ENCODE measurements at regions not wholly inside any gene's neighbourhood (a gene's known extent, or its start where the extent isn't known, plus 50 kb on each side); places are given as distances from the start of the nearest gene placed in this dataset.

GRCh38 chr15:25236143-25236860 lies 202.5 kb downstream of the UBE3A start:
- H3K27me3 Mint-ChIP-seq (ENCODE audit: insufficient read depth), result peaks cover 1% of the 10 kb centered on the region; the same call in 1 of the 2 replicates
- DNase-seq, result no peak
- H3K27ac Mint-ChIP-seq, result no peak overlapping the region
- no peaks in the 10 kb centered on the region; the same call in 1 of the 2 replicates for H3K36me3 Mint-ChIP-seq (ENCODE audit: low read depth)
- no peaks in the 10 kb centered on the region for H3K4me1 Mint-ChIP-seq (ENCODE audit: low read depth)
- TF ChIP-seq CTCF (IDR thresholded peaks at IDR 0.05), result no peak
- H3K9me3 Mint-ChIP-seq, result peaks cover 42% of the 10 kb centered on the region
- H3K4me3 Mint-ChIP-seq, result no peak overlapping the region

- DNase-seq, result no peak
- peaks cover 42% of the 10 kb centered on the region for H3K9me3 Mint-ChIP-seq
- TF ChIP-seq CTCF (IDR thresholded peaks at IDR 0.05), result no peak
- H3K36me3 Mint-ChIP-seq (ENCODE audit: low read depth), result no peaks in the 10 kb centered on the region; the same call in 1 of the 2 replicates
- no peak overlapping the region for H3K27ac Mint-ChIP-seq
- peaks cover 2% of the 10 kb centered on the region; the same call in 1 of the 2 replicates for H3K27me3 Mint-ChIP-seq (ENCODE audit: insufficient read depth)
- no peak overlapping the region for H3K4me3 Mint-ChIP-seq
- no peaks in the 10 kb centered on the region for H3K4me1 Mint-ChIP-seq (ENCODE audit: low read depth)
Observed at GRCh38 chr15:25236861-25237155, 202.0 kb downstream of the UBE3A start.

- Mint-ChIP-seq H3K4me1 (ENCODE audit: low read depth) (no peaks in the 10 kb centered on the region), H3K4me3 (no peak overlapping the region), H3K36me3 (ENCODE audit: low read depth) (no peaks in the 10 kb centered on the region; the same call in 1 of the 2 replicates), H3K27me3 (ENCODE audit: insufficient read depth) (peaks cover 2% of the 10 kb centered on the region; the same call in 1 of the 2 replicates), H3K9me3 (peaks cover 42% of the 10 kb centered on the region), H3K27ac (no peak overlapping the region)
- no peak for DNase-seq
- TF ChIP-seq CTCF (IDR thresholded peaks at IDR 0.05), result no peak
Observed at GRCh38 chr15:25237291-25237978, 201.4 kb downstream of the UBE3A start.

- Mint-ChIP-seq H3K4me3 (no peak overlapping the region), H3K36me3 (ENCODE audit: low read depth) (no peaks in the 10 kb centered on the region; the same call in 1 of the 2 replicates), H3K27ac (no peak overlapping the region), H3K27me3 (ENCODE audit: insufficient read depth) (peaks cover 2% of the 10 kb centered on the region; the same call in 1 of the 2 replicates), H3K9me3 (peaks cover 38% of the 10 kb centered on the region), H3K4me1 (ENCODE audit: low read depth) (no peaks in the 10 kb centered on the region)
- no peak for TF ChIP-seq CTCF (IDR thresholded peaks at IDR 0.05)
- no peak for DNase-seq
Observed at GRCh38 chr15:25238126-25238525, 200.7 kb downstream of the UBE3A start.

GRCh38 chr15:25238716-25239470 lies 199.9 kb downstream of the UBE3A start:
- H3K4me1 Mint-ChIP-seq (ENCODE audit: low read depth), result no peaks in the 10 kb centered on the region
- peaks cover 37% of the 10 kb centered on the region for H3K9me3 Mint-ChIP-seq
- H3K4me3 Mint-ChIP-seq, result no peak overlapping the region
- H3K27me3 Mint-ChIP-seq (ENCODE audit: insufficient read depth), result peaks cover 2% of the 10 kb centered on the region; the same call in 1 of the 2 replicates
- no peaks in the 10 kb centered on the region; the same call in 1 of the 2 replicates for H3K36me3 Mint-ChIP-seq (ENCODE audit: low read depth)
- DNase-seq, result no peak
- TF ChIP-seq CTCF (IDR thresholded peaks at IDR 0.05), result no peak
- no peak overlapping the region for H3K27ac Mint-ChIP-seq
